BJ (cell line): ENCODE measurements at regions not wholly inside any gene's neighbourhood (a gene's known extent, or its start where the extent isn't known, plus 50 kb on each side); places are given as distances from the start of the nearest gene placed in this dataset.

Source experiments
- CTCF ChIA-PET: fragments of 350-600 bp; formaldehyde crosslinking; extraction: SDS; loops from one replicate; lab custom pipeline; 2021; ENCODE audit warnings: antibody characterized with exemption, inconsistent platforms; lab: Yijun Ruan, JAX
- POLR2A ChIA-PET: fragments of 300-600 bp; sonication (Branson Sonifier 250); formaldehyde crosslinking; extraction: SDS; loops from one replicate; lab custom pipeline; 2021; ENCODE audit warnings: antibody characterized with exemption; lab: Charles Lee
- DNase-seq: peaks from one replicate; pipeline ENCODE4 v3.0.0-alpha.2; 2011; ENCODE audit warnings: low read depth
- H3K27me3 ChIP-seq: 2 replicates; pipeline ENCODE4 v1.6.0; 2011; ENCODE audit warnings: low read length; ENCODE audit not compliant: control insufficient read depth, insufficient read depth
- H3K36me3 ChIP-seq: 2 replicates; pipeline ENCODE4 v1.5.1; 2011; ENCODE audit warnings: low read length; ENCODE audit not compliant: control insufficient read depth, insufficient read depth
- H3K4me3 ChIP-seq: 2 replicates; pipeline ENCODE4 v1.5.1; 2011; ENCODE audit warnings: low read depth, mild to moderate bottlenecking, control low read depth, low read length
- TF ChIP-seq, protein P1 (sequence below): IDR thresholded peaks from 2 replicates; pipeline ENCODE4 v1.5.1; 2011; ENCODE audit warnings: low read depth, mild to moderate bottlenecking, control low read depth, inconsistent platforms, low read length, moderate library complexity; ENCODE audit not compliant: insufficient read depth

GRCh38 chr16:72604375-72604774 is 432.4 kb upstream of the PMFBP1 start:
- Histone ChIP-seq H3K4me3 (no peak overlapping the region), H3K27me3 (no peaks in the 10 kb centered on the region), H3K36me3 (no peaks in the 10 kb centered on the region)
- TF ChIP-seq, protein P1, sequence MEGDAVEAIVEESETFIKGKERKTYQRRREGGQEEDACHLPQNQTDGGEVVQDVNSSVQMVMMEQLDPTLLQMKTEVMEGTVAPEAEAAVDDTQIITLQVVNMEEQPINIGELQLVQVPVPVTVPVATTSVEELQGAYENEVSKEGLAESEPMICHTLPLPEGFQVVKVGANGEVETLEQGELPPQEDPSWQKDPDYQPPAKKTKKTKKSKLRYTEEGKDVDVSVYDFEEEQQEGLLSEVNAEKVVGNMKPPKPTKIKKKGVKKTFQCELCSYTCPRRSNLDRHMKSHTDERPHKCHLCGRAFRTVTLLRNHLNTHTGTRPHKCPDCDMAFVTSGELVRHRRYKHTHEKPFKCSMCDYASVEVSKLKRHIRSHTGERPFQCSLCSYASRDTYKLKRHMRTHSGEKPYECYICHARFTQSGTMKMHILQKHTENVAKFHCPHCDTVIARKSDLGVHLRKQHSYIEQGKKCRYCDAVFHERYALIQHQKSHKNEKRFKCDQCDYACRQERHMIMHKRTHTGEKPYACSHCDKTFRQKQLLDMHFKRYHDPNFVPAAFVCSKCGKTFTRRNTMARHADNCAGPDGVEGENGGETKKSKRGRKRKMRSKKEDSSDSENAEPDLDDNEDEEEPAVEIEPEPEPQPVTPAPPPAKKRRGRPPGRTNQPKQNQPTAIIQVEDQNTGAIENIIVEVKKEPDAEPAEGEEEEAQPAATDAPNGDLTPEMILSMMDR: no peak
- ChIA-PET POLR2A (no interaction called here), CTCF (no interaction called here)
- DNase-seq: no peak

- no peak for DNase-seq
- CTCF ChIA-PET: no interaction called here
- POLR2A ChIA-PET: no interaction called here
These were observed 430.5 kb upstream of the PMFBP1 start for GRCh38 chr16:72602499-72602898.

GRCh38 chr16:72598696-72599095 is 426.7 kb upstream of the PMFBP1 start:
- Histone ChIP-seq H3K4me3 (no peak overlapping the region), H3K36me3 (no peaks in the 10 kb centered on the region), H3K27me3 (no peaks in the 10 kb centered on the region)
- POLR2A ChIA-PET: no interaction called here
- TF ChIP-seq, protein P1: no peak
- no peak for DNase-seq
- CTCF ChIA-PET: no interaction called here

More at GRCh38 chr16:72602499-72602898, 430.5 kb upstream of the PMFBP1 start:
- TF ChIP-seq, protein P1: no peak
- no peaks in the 10 kb centered on the region for H3K36me3 ChIP-seq
- no peak overlapping the region for H3K4me3 ChIP-seq
- no peaks in the 10 kb centered on the region for H3K27me3 ChIP-seq

- Histone ChIP-seq H3K27me3 (no peaks in the 10 kb centered on the region), H3K36me3 (no peaks in the 10 kb centered on the region), H3K4me3 (no peak overlapping the region)
- TF ChIP-seq, protein P1: no peak
- no peak for DNase-seq
- POLR2A ChIA-PET: no interaction called here
- CTCF ChIA-PET: no interaction called here
These were observed 426.0 kb upstream of the PMFBP1 start for GRCh38 chr16:72597938-72598337.

- POLR2A ChIA-PET: no interaction called here
- H3K4me3 ChIP-seq: no peak overlapping the region
- CTCF ChIA-PET: no interaction called here
- no peak for DNase-seq
- TF ChIP-seq, protein P1: no peak
- no peaks in the 10 kb centered on the region for H3K36me3 ChIP-seq
- no peaks in the 10 kb centered on the region for H3K27me3 ChIP-seq
These were observed 424.4 kb upstream of the PMFBP1 start for GRCh38 chr16:72596373-72596772.
